Prostate gland (tissue), 2 donors: ENCODE measurements at regions not wholly inside any gene's neighbourhood (a gene's known extent, or its start where the extent isn't known, plus 50 kb on each side); places are given as distances from the start of the nearest gene placed in this dataset.

ENCODE experiments used
- CTCF ChIP-seq, 4 experiments: fragments of 200-600 bp in 2 of 4; fragments of 450-650 bp in 2 of 4; sonication (generic) in 2 of 4; IDR thresholded peaks; 1 replicate in 3 of 4; 2 replicates in 1 of 4; pipeline ENCODE4 v1.5.1; 2016 to 2019; ENCODE audit warnings: antibody characterized with exemption in 4 of 4, mild to moderate bottlenecking in 2 of 4, moderate library complexity in 2 of 4
- POLR2A ChIP-seq: fragments of 450-650 bp; IDR thresholded peaks from one replicate; pipeline ENCODE4 v1.6.1; 2016; ENCODE audit warnings: antibody characterized with exemption, mild to moderate bottlenecking
- POLR2AphosphoS5 ChIP-seq: sonication (generic); formaldehyde crosslinking; IDR thresholded peaks from one replicate; pipeline ENCODE4 v1.6.1; 2017; ENCODE audit warnings: antibody characterized with exemption

- TF ChIP-seq POLR2AphosphoS5: no peak
- TF ChIP-seq POLR2A: no peak
- TF ChIP-seq CTCF (IDR thresholded peaks at IDR 0.05): no peak
Measured at GRCh38 chr11:30684772-30685171, 98.6 kb upstream of the MPPED2 start.
